T-helper 2 cell treated with Interferon-gamma antibody and Interleukin-4, amounts not matched to agents 5 μg/mL and 100 μg/mL, for 36 hours (primary cell): ENCODE measurements at regions not wholly inside any gene's neighbourhood (a gene's known extent, or its start where the extent isn't known, plus 50 kb on each side); places are given as distances from the start of the nearest gene placed in this dataset.
A peak's percentile ranks its signal among the peaks of the same experiment; 100 is the strongest.

Source experiments
- DNase-seq: peaks from one replicate; pipeline ENCODE4 v3.0.0; 2021; ENCODE audit warnings: low spot score
- H3K27ac Mint-ChIP-seq: one replicate; pipeline ENCODE4 v1.8.0; 2021; ENCODE audit warnings: mild to moderate bottlenecking, mixed read lengths
- H3K27me3 Mint-ChIP-seq: one replicate; pipeline ENCODE4 v1.8.0; 2021; ENCODE audit warnings: low read depth, mixed read lengths
- H3K36me3 Mint-ChIP-seq: one replicate; pipeline ENCODE4 v1.8.0; 2021; ENCODE audit warnings: low read depth, mixed read lengths
- H3K4me1 Mint-ChIP-seq: one replicate; pipeline ENCODE4 v1.8.0; 2021; ENCODE audit warnings: low read depth, mixed read lengths
- H3K4me3 Mint-ChIP-seq: one replicate; pipeline ENCODE4 v1.8.0; 2022; ENCODE audit warnings: mild to moderate bottlenecking, moderate library complexity, mixed read lengths
- H3K9me3 Mint-ChIP-seq: one replicate; pipeline ENCODE4 v1.8.0; 2021; ENCODE audit warnings: mixed read lengths

- Mint-ChIP-seq H3K27me3 (peaks cover 18% of the 10 kb centered on the region), H3K36me3 (no peaks in the 10 kb centered on the region), H3K4me1 (peaks cover 3% of the 10 kb centered on the region), H3K27ac (no peak overlapping the region), H3K4me3 (no peak overlapping the region), H3K9me3 (no peaks in the 10 kb centered on the region)
- DNase-seq = no peak
Measured at GRCh38 chr13:31881495-31881882, 142.2 kb downstream of the RXFP2 start.

- DNase-seq = no peak
- no peaks in the 10 kb centered on the region for H3K9me3 Mint-ChIP-seq
- H3K27me3 Mint-ChIP-seq = peaks cover 24% of the 10 kb centered on the region
- no peak overlapping the region for H3K4me3 Mint-ChIP-seq
- H3K4me1 Mint-ChIP-seq = peaks cover 3% of the 10 kb centered on the region
- no peaks in the 10 kb centered on the region for H3K36me3 Mint-ChIP-seq
- H3K27ac Mint-ChIP-seq = no peak overlapping the region
Measured at GRCh38 chr13:31882794-31883193, 143.5 kb downstream of the RXFP2 start.

- H3K9me3 Mint-ChIP-seq = no peaks in the 10 kb centered on the region
- H3K27ac Mint-ChIP-seq = no peak overlapping the region
- no peak overlapping the region for H3K4me3 Mint-ChIP-seq
- no peak for DNase-seq
- H3K36me3 Mint-ChIP-seq = no peaks in the 10 kb centered on the region
- H3K4me1 Mint-ChIP-seq = peaks cover 3% of the 10 kb centered on the region
- peaks cover 29% of the 10 kb centered on the region for H3K27me3 Mint-ChIP-seq
Measured at GRCh38 chr13:31884556-31884955, 145.2 kb downstream of the RXFP2 start.

GRCh38 chr13:31885994-31886393 is 145.6 kb upstream of the FRY start:
- Mint-ChIP-seq H3K36me3 (no peaks in the 10 kb centered on the region), H3K4me3 (no peak overlapping the region)

GRCh38 chr13:31887286-31887685 is 144.3 kb upstream of the FRY start:
- peaks cover 30% of the 10 kb centered on the region for H3K27me3 Mint-ChIP-seq
- H3K9me3 Mint-ChIP-seq = no peaks in the 10 kb centered on the region
- peaks cover 5% of the 10 kb centered on the region for H3K4me1 Mint-ChIP-seq
- no peak for DNase-seq
- no peaks in the 10 kb centered on the region for H3K36me3 Mint-ChIP-seq
- no peak overlapping the region for H3K4me3 Mint-ChIP-seq
- no peak overlapping the region for H3K27ac Mint-ChIP-seq

More at GRCh38 chr13:31885994-31886393, 145.6 kb upstream of the FRY start:
- H3K27ac Mint-ChIP-seq = no peak overlapping the region
- DNase-seq = no peak
- H3K9me3 Mint-ChIP-seq = no peaks in the 10 kb centered on the region
- peaks cover 27% of the 10 kb centered on the region for H3K27me3 Mint-ChIP-seq
- peaks cover 3% of the 10 kb centered on the region for H3K4me1 Mint-ChIP-seq

GRCh38 chr13:31890946-31891345 is 140.6 kb upstream of the FRY start:
- no peak overlapping the region for H3K4me3 Mint-ChIP-seq
- H3K4me1 Mint-ChIP-seq = peaks cover 2% of the 10 kb centered on the region
- DNase-seq = no peak
- H3K27me3 Mint-ChIP-seq = peaks cover 33% of the 10 kb centered on the region
- H3K36me3 Mint-ChIP-seq = no peaks in the 10 kb centered on the region
- no peaks in the 10 kb centered on the region for H3K9me3 Mint-ChIP-seq
- H3K27ac Mint-ChIP-seq = no peak overlapping the region

GRCh38 chr13:31891472-31891871 is 140.1 kb upstream of the FRY start:
- no peak overlapping the region for H3K4me3 Mint-ChIP-seq
- no peak overlapping the region for H3K27ac Mint-ChIP-seq
- peaks cover 36% of the 10 kb centered on the region for H3K27me3 Mint-ChIP-seq
- no peaks in the 10 kb centered on the region for H3K9me3 Mint-ChIP-seq
- peaks cover 5% of the 10 kb centered on the region for H3K4me1 Mint-ChIP-seq
- no peak for DNase-seq
- H3K36me3 Mint-ChIP-seq = no peaks in the 10 kb centered on the region

- Mint-ChIP-seq H3K27ac (no peak overlapping the region), H3K36me3 (no peaks in the 10 kb centered on the region)
- no peak for DNase-seq
Measured at GRCh38 chr13:31894931-31895330, 136.6 kb upstream of the FRY start.

GRCh38 chr13:31895691-31896090 is 135.9 kb upstream of the FRY start:
- Mint-ChIP-seq H3K4me1 (peaks cover 21% of the 10 kb centered on the region), H3K27me3 (peaks cover 33% of the 10 kb centered on the region), H3K36me3 (peaks cover 2% of the 10 kb centered on the region), H3K4me3 (no peak overlapping the region), H3K27ac (no peak overlapping the region), H3K9me3 (no peaks in the 10 kb centered on the region)
- no peak for DNase-seq

More at GRCh38 chr13:31894931-31895330, 136.6 kb upstream of the FRY start:
- Mint-ChIP-seq H3K9me3 (no peaks in the 10 kb centered on the region), H3K4me3 (no peak overlapping the region), H3K27me3 (peaks cover 27% of the 10 kb centered on the region), H3K4me1 (peaks cover 21% of the 10 kb centered on the region)

GRCh38 chr13:31896427-31896826 is 135.1 kb upstream of the FRY start:
- H3K27me3 Mint-ChIP-seq = peaks cover 37% of the 10 kb centered on the region
- DNase-seq = no peak
- H3K4me3 Mint-ChIP-seq = peak overlapping the region; percentile 33
- no peak overlapping the region for H3K27ac Mint-ChIP-seq
- peaks cover 4% of the 10 kb centered on the region for H3K36me3 Mint-ChIP-seq
- peaks cover 24% of the 10 kb centered on the region for H3K4me1 Mint-ChIP-seq
- H3K9me3 Mint-ChIP-seq = no peaks in the 10 kb centered on the region

- H3K9me3 Mint-ChIP-seq = no peaks in the 10 kb centered on the region
- peaks cover 9% of the 10 kb centered on the region for H3K36me3 Mint-ChIP-seq
- peaks cover 38% of the 10 kb centered on the region for H3K4me1 Mint-ChIP-seq
- H3K27ac Mint-ChIP-seq = peak overlapping the region; percentile 23
- peak overlapping the region; percentile 53 for H3K4me3 Mint-ChIP-seq
- peaks cover 40% of the 10 kb centered on the region for H3K27me3 Mint-ChIP-seq
- DNase-seq = no peak
Measured at GRCh38 chr13:31898378-31899071, 133.0 kb upstream of the FRY start.

- DNase-seq = no peak
- Mint-ChIP-seq H3K27ac (no peak overlapping the region), H3K4me3 (no peak overlapping the region), H3K9me3 (no peaks in the 10 kb centered on the region), H3K36me3 (peaks cover 9% of the 10 kb centered on the region), H3K4me1 (peaks cover 50% of the 10 kb centered on the region), H3K27me3 (peaks cover 41% of the 10 kb centered on the region)
Measured at GRCh38 chr13:31901985-31902384, 129.6 kb upstream of the FRY start.

GRCh38 chr13:31903111-31903815 is 128.3 kb upstream of the FRY start:
- H3K9me3 Mint-ChIP-seq = no peaks in the 10 kb centered on the region
- H3K4me1 Mint-ChIP-seq = peaks cover 43% of the 10 kb centered on the region
- H3K27ac Mint-ChIP-seq = no peak overlapping the region
- no peak for DNase-seq
- H3K36me3 Mint-ChIP-seq = peaks cover 9% of the 10 kb centered on the region
- peaks cover 54% of the 10 kb centered on the region for H3K27me3 Mint-ChIP-seq
- peak overlapping the region; percentile 39 for H3K4me3 Mint-ChIP-seq

- Mint-ChIP-seq H3K4me1 (peaks cover 47% of the 10 kb centered on the region), H3K4me3 (no peak overlapping the region), H3K36me3 (peaks cover 9% of the 10 kb centered on the region), H3K9me3 (no peaks in the 10 kb centered on the region), H3K27me3 (peaks cover 59% of the 10 kb centered on the region), H3K27ac (no peak overlapping the region)
- no peak for DNase-seq
Measured at GRCh38 chr13:31904941-31905824, 126.4 kb upstream of the FRY start.
